ENCODE measurements at regions not wholly inside any gene's neighbourhood (a gene's known extent, or its start where the extent isn't known, plus 50 kb on each side); places are given as distances from the start of the nearest gene placed in this dataset.

DNA sequence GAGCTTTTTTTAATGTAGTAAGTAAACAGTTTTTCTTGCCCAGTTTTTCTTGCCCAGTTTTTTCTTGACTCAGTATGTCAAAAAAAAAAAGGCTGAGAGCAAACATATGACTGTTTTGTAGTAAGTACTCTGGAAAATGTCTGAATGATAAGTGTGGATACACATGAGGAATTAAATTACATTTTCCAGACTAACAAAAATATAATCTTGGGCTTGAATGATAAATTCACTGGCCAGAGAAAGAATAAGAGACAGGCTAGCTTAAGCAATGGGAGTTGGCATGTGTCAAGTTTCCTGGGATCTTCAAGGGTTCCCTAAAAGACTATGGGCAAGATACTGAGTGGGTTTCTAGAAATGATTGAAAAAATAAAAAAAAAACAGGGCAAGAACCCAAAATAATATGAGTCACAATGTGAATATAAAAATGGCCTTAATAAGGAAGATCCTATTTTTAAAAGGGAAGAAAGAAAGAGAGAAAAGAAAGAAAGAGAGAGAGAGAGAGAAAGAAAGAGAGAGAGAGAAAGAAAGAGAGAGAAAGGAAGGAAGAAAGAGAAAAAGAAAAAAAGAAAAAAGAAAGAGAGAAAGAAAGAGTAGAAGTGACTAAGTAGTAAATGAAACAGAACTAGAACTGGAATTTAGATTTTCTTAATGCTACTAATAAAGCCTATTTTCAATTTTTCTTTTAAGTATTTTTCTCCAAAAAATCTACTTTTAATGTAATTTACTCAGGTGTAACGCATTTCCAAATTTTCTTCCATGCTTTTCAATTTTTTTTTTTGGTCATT, 60.2 kb downstream of the TFPI2 start:
- whole genome bisulfite sequencing (ENCODE audit: extremely low coverage, insufficient coverage, insufficient read length) = no CpG with 5 or more reads among the region's 1 CpG
- DNase-seq = no peak
- Histone ChIP-seq H3K9ac (ENCODE audit: low read length) (no peak overlapping the region), H3K27me3 (ENCODE audit: insufficient read depth, low read length) (no peaks in the 10 kb centered on the region), H4K91ac (ENCODE audit: low read depth, low read length) (no peak overlapping the region), H3K4me3 (ENCODE audit: low read depth, low read length) (no peak overlapping the region), H3K9me3 (ENCODE audit: insufficient read depth, low read depth, low read length) (no peaks in the 10 kb centered on the region), H4K8ac (ENCODE audit: low read depth, low read length) (no peak overlapping the region), H3K14ac (ENCODE audit: low read length) (no peak overlapping the region), H3K4me2 (ENCODE audit: low read length) (no peak overlapping the region), H3K4me1 (ENCODE audit: control insufficient read depth in 1 of 2, insufficient read depth in 2 of 2, low read length in 2 of 2) (no peaks in the 10 kb centered on the region), H2BK120ac (ENCODE audit: insufficient read depth, low read length, poor library complexity) (no peak overlapping the region), H2BK12ac (ENCODE audit: low read length) (no peak overlapping the region), H4K12ac (ENCODE audit: low read depth, low read length) (no peak overlapping the region), H3K36me3 (ENCODE audit: control insufficient read depth in 1 of 2, insufficient read depth in 2 of 2, low read length in 2 of 2) (no peaks in the 10 kb centered on the region), H3K23ac (ENCODE audit: low read length) (no peak overlapping the region), H3K18ac (ENCODE audit: low read length) (no peak overlapping the region), H2AFZ (ENCODE audit: insufficient read depth, low read length, poor library complexity) (no peak overlapping the region), H3K4ac (ENCODE audit: low read depth, low read length) (no peak overlapping the region), H2BK5ac (ENCODE audit: low read depth, low read length, poor library complexity) (no peak overlapping the region), H3K79me2 (ENCODE audit: control insufficient read depth, insufficient read depth, low read length, poor library complexity) (no peaks in the 10 kb centered on the region), H3K27ac (ENCODE audit: low read depth, low read length) (no peak overlapping the region), H3K79me1 (ENCODE audit: low read length) (no peaks in the 10 kb centered on the region), H2AK5ac (ENCODE audit: low read length) (no peak overlapping the region)

DNA sequence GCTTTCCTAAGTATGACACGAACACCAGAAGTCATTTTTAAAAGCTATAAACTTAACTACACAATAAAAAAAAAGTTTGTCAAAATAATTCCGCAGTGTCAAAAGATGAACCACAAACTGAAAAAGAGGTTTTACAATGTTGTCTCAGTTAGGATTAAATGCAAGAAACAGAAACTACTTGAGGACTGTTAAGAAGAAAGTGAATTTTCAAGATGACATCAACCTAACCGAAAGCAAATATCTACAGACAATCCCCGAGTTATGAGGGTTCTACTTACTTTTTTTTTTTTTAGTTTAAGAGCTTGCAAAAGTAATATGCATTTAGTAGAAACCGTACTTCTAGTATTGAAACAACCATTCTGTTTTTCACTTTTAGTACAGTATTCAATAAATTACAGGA, 62.3 kb downstream of the TFPI2 start:
- H2BK12ac ChIP-seq (ENCODE audit: low read length) = no peak overlapping the region
- no peaks in the 10 kb centered on the region for H3K9me3 ChIP-seq (ENCODE audit: insufficient read depth, low read depth, low read length)
- no peaks in the 10 kb centered on the region for H3K79me1 ChIP-seq (ENCODE audit: low read length)
- no peak overlapping the region for H4K12ac ChIP-seq (ENCODE audit: low read depth, low read length)
- H4K91ac ChIP-seq (ENCODE audit: low read depth, low read length) = no peak overlapping the region
- H3K14ac ChIP-seq (ENCODE audit: low read length) = no peak overlapping the region
- H2BK120ac ChIP-seq (ENCODE audit: insufficient read depth, low read length, poor library complexity) = no peak overlapping the region
- no peaks in the 10 kb centered on the region for H3K4me1 ChIP-seq (ENCODE audit: control insufficient read depth in 1 of 2, insufficient read depth in 2 of 2, low read length in 2 of 2)
- H2BK5ac ChIP-seq (ENCODE audit: low read depth, low read length, poor library complexity) = no peak overlapping the region
- H4K8ac ChIP-seq (ENCODE audit: low read depth, low read length) = no peak overlapping the region
- no peak overlapping the region for H2AFZ ChIP-seq (ENCODE audit: insufficient read depth, low read length, poor library complexity)
- no peak overlapping the region for H3K4me2 ChIP-seq (ENCODE audit: low read length)
- H3K9ac ChIP-seq (ENCODE audit: low read length) = no peak overlapping the region
- H3K4me3 ChIP-seq (ENCODE audit: low read depth, low read length) = no peak overlapping the region
- no peak overlapping the region for H3K4ac ChIP-seq (ENCODE audit: low read depth, low read length)
- H3K18ac ChIP-seq (ENCODE audit: low read length) = no peak overlapping the region
- H3K79me2 ChIP-seq (ENCODE audit: control insufficient read depth, insufficient read depth, low read length, poor library complexity) = no peaks in the 10 kb centered on the region
- H3K23ac ChIP-seq (ENCODE audit: low read length) = no peak overlapping the region
- H3K36me3 ChIP-seq (ENCODE audit: control insufficient read depth in 1 of 2, insufficient read depth in 2 of 2, low read length in 2 of 2) = no peaks in the 10 kb centered on the region
- H3K27ac ChIP-seq (ENCODE audit: low read depth, low read length) = no peak overlapping the region
- WGBS (ENCODE audit: extremely low coverage, insufficient coverage, insufficient read length) = no CpG with 5 or more reads among the region's 5 CpGs
- no peak for DNase-seq
- no peak overlapping the region for H2AK5ac ChIP-seq (ENCODE audit: low read length)
- no peaks in the 10 kb centered on the region for H3K27me3 ChIP-seq (ENCODE audit: insufficient read depth, low read length)

DNA sequence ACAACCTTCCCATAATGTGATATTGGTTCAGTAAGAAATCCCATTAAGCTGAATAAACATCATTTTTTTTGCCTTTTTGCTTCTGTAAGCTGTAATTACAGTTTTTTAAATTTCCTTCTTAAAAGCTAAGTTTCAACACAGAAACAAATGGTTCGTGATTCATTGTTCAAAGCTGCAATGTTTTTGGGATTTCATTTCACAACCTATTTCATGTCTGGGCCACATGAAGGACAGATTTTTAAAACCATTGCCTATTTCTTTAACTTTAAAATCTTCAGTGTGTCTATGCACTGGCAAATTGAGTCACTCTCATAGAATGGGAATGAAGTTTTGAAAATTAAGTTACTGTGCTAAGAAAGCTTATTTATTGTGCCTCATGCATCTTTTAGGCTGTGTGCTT, 66.9 kb downstream of the TFPI2 start:
- Histone ChIP-seq H3K18ac (ENCODE audit: low read length) (no peak overlapping the region), H3K79me2 (ENCODE audit: control insufficient read depth, insufficient read depth, low read length, poor library complexity) (no peaks in the 10 kb centered on the region), H3K4me1 (ENCODE audit: control insufficient read depth in 1 of 2, insufficient read depth in 2 of 2, low read length in 2 of 2) (no peaks in the 10 kb centered on the region), H3K27ac (ENCODE audit: low read depth, low read length) (no peak overlapping the region), H3K9me3 (ENCODE audit: insufficient read depth, low read depth, low read length) (no peaks in the 10 kb centered on the region), H3K79me1 (ENCODE audit: low read length) (no peaks in the 10 kb centered on the region), H2BK120ac (ENCODE audit: insufficient read depth, low read length, poor library complexity) (no peak overlapping the region), H2BK5ac (ENCODE audit: low read depth, low read length, poor library complexity) (no peak overlapping the region), H3K27me3 (ENCODE audit: insufficient read depth, low read length) (no peaks in the 10 kb centered on the region), H2BK12ac (ENCODE audit: low read length) (no peak overlapping the region), H3K4me3 (ENCODE audit: low read depth, low read length) (no peak overlapping the region), H2AK5ac (ENCODE audit: low read length) (no peak overlapping the region), H3K4me2 (ENCODE audit: low read length) (no peak overlapping the region), H3K14ac (ENCODE audit: low read length) (no peak overlapping the region), H3K4ac (ENCODE audit: low read depth, low read length) (no peak overlapping the region), H4K12ac (ENCODE audit: low read depth, low read length) (no peak overlapping the region), H3K23ac (ENCODE audit: low read length) (no peak overlapping the region), H4K91ac (ENCODE audit: low read depth, low read length) (no peak overlapping the region), H3K9ac (ENCODE audit: low read length) (no peak overlapping the region), H2AFZ (ENCODE audit: insufficient read depth, low read length, poor library complexity) (no peak overlapping the region), H4K8ac (ENCODE audit: low read depth, low read length) (no peak overlapping the region), H3K36me3 (ENCODE audit: control insufficient read depth in 1 of 2, insufficient read depth in 2 of 2, low read length in 2 of 2) (no peaks in the 10 kb centered on the region)
- WGBS (ENCODE audit: extremely low coverage, insufficient coverage, insufficient read length) = no CpG with 5 or more reads among the region's 1 CpG
- no peak for DNase-seq

DNA sequence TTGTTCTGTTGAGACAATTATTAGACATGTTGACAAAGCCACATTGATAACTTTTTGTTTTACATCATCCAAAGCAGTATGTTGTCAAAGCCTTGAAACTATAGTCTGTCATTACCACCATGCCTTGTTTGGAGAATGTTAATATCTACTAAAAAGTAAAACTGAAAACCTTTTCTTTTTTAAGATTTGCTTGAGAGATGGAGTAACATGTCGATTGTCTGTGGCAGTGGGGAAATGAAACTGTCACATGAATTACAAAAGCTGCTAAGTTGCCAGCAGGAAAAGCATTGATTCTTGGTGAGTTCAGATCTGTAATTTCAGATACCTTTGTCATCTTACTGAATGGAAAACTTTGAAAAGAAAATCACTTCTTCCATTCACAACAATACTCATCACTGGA, 69.1 kb downstream of the TFPI2 start:
- Histone ChIP-seq H3K14ac (ENCODE audit: low read length) (no peak overlapping the region), H2AFZ (ENCODE audit: insufficient read depth, low read length, poor library complexity) (no peak overlapping the region), H3K9me3 (ENCODE audit: insufficient read depth, low read depth, low read length) (no peaks in the 10 kb centered on the region), H3K4me2 (ENCODE audit: low read length) (no peak overlapping the region), H3K27ac (ENCODE audit: low read depth, low read length) (no peak overlapping the region), H3K9ac (ENCODE audit: low read length) (no peak overlapping the region), H2BK12ac (ENCODE audit: low read length) (no peak overlapping the region), H3K18ac (ENCODE audit: low read length) (no peak overlapping the region), H4K91ac (ENCODE audit: low read depth, low read length) (no peak overlapping the region), H3K79me1 (ENCODE audit: low read length) (no peaks in the 10 kb centered on the region), H3K27me3 (ENCODE audit: insufficient read depth, low read length) (no peaks in the 10 kb centered on the region), H3K4me3 (ENCODE audit: low read depth, low read length) (no peak overlapping the region), H3K4ac (ENCODE audit: low read depth, low read length) (no peak overlapping the region), H4K12ac (ENCODE audit: low read depth, low read length) (no peak overlapping the region), H2BK5ac (ENCODE audit: low read depth, low read length, poor library complexity) (no peak overlapping the region), H2BK120ac (ENCODE audit: insufficient read depth, low read length, poor library complexity) (no peak overlapping the region), H3K23ac (ENCODE audit: low read length) (no peak overlapping the region), H3K36me3 (ENCODE audit: control insufficient read depth in 1 of 2, insufficient read depth in 2 of 2, low read length in 2 of 2) (no peaks in the 10 kb centered on the region), H4K8ac (ENCODE audit: low read depth, low read length) (no peak overlapping the region), H3K79me2 (ENCODE audit: control insufficient read depth, insufficient read depth, low read length, poor library complexity) (no peaks in the 10 kb centered on the region), H3K4me1 (ENCODE audit: control insufficient read depth in 1 of 2, insufficient read depth in 2 of 2, low read length in 2 of 2) (no peaks in the 10 kb centered on the region), H2AK5ac (ENCODE audit: low read length) (no peak overlapping the region)
- no peak for DNase-seq
- WGBS (ENCODE audit: extremely low coverage, insufficient coverage, insufficient read length) = no CpG with 5 or more reads among the region's 1 CpG
